ENCODE measurements at regions not wholly inside any gene's neighbourhood (a gene's known extent, or its start where the extent isn't known, plus 50 kb on each side); places are given as distances from the start of the nearest gene placed in this dataset.

DNA sequence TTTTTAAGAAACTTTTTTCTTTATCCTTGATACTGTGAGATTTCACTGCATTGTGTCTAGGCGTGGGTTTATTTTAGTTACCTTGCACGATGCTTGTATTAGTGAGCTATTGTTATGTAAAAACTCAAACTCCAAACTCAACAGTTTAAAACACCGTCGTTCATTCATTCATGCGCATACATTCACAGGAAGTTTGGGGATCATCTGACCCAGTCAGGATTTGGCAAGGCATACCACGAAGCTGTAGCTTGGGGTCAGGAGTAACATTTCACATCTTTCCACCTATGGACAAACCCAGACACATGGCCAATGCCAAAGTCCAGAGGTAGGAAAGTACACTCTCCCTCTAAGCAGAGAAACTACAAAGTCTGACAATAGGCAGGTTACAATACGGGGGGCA, 324.6 kb upstream of the CHRM3 start:
- 59 to 62% methylated on average over 7 of the region's 7 CpGs for WGBS, 2 donors
- TF ChIP-seq, protein P1, sequence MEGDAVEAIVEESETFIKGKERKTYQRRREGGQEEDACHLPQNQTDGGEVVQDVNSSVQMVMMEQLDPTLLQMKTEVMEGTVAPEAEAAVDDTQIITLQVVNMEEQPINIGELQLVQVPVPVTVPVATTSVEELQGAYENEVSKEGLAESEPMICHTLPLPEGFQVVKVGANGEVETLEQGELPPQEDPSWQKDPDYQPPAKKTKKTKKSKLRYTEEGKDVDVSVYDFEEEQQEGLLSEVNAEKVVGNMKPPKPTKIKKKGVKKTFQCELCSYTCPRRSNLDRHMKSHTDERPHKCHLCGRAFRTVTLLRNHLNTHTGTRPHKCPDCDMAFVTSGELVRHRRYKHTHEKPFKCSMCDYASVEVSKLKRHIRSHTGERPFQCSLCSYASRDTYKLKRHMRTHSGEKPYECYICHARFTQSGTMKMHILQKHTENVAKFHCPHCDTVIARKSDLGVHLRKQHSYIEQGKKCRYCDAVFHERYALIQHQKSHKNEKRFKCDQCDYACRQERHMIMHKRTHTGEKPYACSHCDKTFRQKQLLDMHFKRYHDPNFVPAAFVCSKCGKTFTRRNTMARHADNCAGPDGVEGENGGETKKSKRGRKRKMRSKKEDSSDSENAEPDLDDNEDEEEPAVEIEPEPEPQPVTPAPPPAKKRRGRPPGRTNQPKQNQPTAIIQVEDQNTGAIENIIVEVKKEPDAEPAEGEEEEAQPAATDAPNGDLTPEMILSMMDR (IDR thresholded peaks at IDR 0.05) = no peak
- H3K4me1 ChIP-seq = no peaks in the 10 kb centered on the region
- DNase-seq = no peak
- H3K9me3 ChIP-seq = no peaks in the 10 kb centered on the region
- no peaks in the 10 kb centered on the region for H3K36me3 ChIP-seq
- intact Hi-C loops (cut with DNase I) = no loop called here
- H3K4me3 ChIP-seq = no peak overlapping the region
- H3K27me3 ChIP-seq = no peaks in the 10 kb centered on the region
- no peak overlapping the region for H3K27ac ChIP-seq
- ATAC-seq = no peak

DNA sequence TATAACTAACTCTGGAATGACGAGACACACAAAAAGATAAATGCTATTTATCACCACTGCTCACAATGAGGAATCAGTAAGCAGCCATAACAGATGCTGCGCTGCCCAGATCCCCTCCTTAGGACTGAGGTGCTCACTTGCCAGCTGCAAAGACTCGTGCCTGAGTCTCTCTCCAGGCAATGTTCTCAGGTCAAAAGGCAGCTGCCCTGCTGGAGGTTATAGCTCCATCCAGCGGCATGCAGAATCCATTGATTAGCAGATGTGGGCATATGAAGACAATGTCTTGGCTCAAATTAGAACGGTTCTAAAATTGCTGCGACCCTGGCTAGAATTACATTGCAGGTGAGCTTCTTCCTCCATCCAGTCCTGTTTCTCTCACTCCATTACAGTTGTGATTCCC, 328.2 kb upstream of the CHRM3 start:
- H3K27me3 ChIP-seq = no peaks in the 10 kb centered on the region
- intact Hi-C loops (cut with DNase I) = no loop called here
- H3K27ac ChIP-seq = no peak overlapping the region
- H3K4me3 ChIP-seq = no peak overlapping the region
- WGBS, 2 donors = 67 to 70% methylated on average over 6 of the region's 6 CpGs
- H3K36me3 ChIP-seq = no peaks in the 10 kb centered on the region
- H3K9me3 ChIP-seq = peaks cover 0 to 23% (median 2%) of the 10 kb centered on the region in 11 donors
- no peaks in the 10 kb centered on the region for H3K4me1 ChIP-seq
- ATAC-seq = no peak
- DNase-seq = no peak
- TF ChIP-seq, protein P1 (IDR thresholded peaks at IDR 0.05) = no peak

DNA sequence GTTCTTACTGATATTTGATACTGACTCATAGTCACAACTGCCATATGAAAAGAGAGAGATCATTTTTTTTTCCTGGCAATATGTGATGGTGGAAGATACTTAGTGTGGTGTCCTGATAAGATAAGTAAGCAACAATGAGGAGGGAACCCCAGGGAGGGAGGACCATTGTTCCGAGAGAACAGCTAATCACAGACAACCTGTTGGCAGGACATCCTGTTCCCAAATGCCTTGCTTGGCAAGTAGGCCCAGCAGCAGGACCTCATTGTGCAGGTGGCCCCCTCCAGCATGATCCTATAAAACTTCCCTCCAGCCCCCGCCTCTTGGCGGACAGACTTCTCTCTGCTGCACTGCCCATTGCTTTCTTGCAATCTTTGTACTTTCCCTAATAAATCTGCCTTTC, 329.4 kb upstream of the CHRM3 start:
- intact Hi-C loops (cut with DNase I) = no loop called here
- ATAC-seq = no peak
- Histone ChIP-seq H3K4me3 (no peak overlapping the region), H3K36me3 (no peaks in the 10 kb centered on the region), H3K4me1 (no peaks in the 10 kb centered on the region), H3K27ac (no peak overlapping the region), H3K9me3 (peaks cover 0 to 23% (median 2%) of the 10 kb centered on the region in 11 donors), H3K27me3 (no peaks in the 10 kb centered on the region)
- WGBS, 2 donors = 73 to 77% methylated on average over 3 of the region's 3 CpGs
- TF ChIP-seq, protein P1 (IDR thresholded peaks at IDR 0.05) = no peak
- DNase-seq = no peak

DNA sequence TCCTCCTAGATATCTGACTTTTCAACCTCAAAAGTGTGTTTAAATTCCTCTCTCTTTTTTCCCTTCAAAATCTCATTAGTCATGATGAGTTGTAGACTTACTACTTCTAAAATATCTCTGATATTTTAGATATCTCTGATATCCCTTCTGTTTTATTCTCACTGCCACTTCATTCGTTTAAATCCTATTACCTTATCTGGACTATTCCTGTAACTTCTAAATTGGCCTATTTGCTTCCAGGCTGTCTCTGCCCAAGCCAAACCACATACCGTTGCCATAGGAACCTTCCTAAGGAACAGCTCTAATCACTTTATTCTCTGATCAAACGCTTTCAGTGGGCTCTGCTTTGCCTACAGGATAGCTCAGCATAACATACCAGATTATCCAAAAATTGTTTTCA, 333.1 kb upstream of the CHRM3 start:
- no peaks in the 10 kb centered on the region for H3K4me1 ChIP-seq
- ATAC-seq (no peak), DNase-seq (no peak)
- H3K9me3 ChIP-seq = peaks cover 0 to 23% (median 4%) of the 10 kb centered on the region in 11 donors
- no peak overlapping the region for H3K27ac ChIP-seq
- H3K4me3 ChIP-seq = no peak overlapping the region
- no peaks in the 10 kb centered on the region for H3K27me3 ChIP-seq
- 40 to 44% methylated on average over 3 of the region's 3 CpGs for WGBS, 2 donors
- TF ChIP-seq, protein P1 (IDR thresholded peaks at IDR 0.05) = no peak
- intact Hi-C loops (cut with DNase I) = loop anchor here in 1 of 10 donors (5.0 kb wide), 1 partner anchor 359 kb away; no protein-coding TSS in a partner anchor
- H3K36me3 ChIP-seq = no peaks in the 10 kb centered on the region

Data from heart right ventricle (tissue), 16 donors.